HepG2 (cell line): ENCODE measurements at regions not wholly inside any gene's neighbourhood (a gene's known extent, or its start where the extent isn't known, plus 50 kb on each side); places are given as distances from the start of the nearest gene placed in this dataset.

ENCODE experiments used
- ATAC-seq: fragments of 200-7000 bp; cut with Tn5 transposase; 3 replicates; pipeline ENCODE4 v1.9.1; 2020; ENCODE audit warnings: mild to moderate bottlenecking, moderate library complexity
- BruUV-seq: library from RNA; stranded (reverse); fragments of 400-500 nt; replicated peaks from 2 replicates; lab custom pipeline; 2021; lab: Mats Ljungman, UMichigan
- CTCF ChIA-PET: fragments of 300-600 bp; formaldehyde crosslinking; extraction: SDS; loops from one replicate; lab custom pipeline; 2021; ENCODE audit warnings: low total read pairs, inconsistent platforms, low intra/inter-chr PET ratio; lab: Yijun Ruan, JAX
- POLR2A ChIA-PET: fragments of 350-600 bp; sonication (Branson Sonifier 250); formaldehyde crosslinking; loops from one replicate; lab custom pipeline; 2020; ENCODE audit warnings: antibody characterized with exemption, inconsistent platforms; lab: Yijun Ruan, JAX
- DNase-seq: peaks from one replicate; pipeline ENCODE4 v3.0.0-alpha.2; 2015; ENCODE audit warnings: low spot score
- FAIRE-seq: peaks from 3 replicates; lab custom pipeline; 2011; peaks lifted over from hg19 to GRCh38; lab: Jason Lieb, UNC
- H2AFZ ChIP-seq: one replicate; pipeline ENCODE4 v1.6.1; 2011; ENCODE audit warnings: low read length, inconsistent platforms
- H3K27ac ChIP-seq: fragments of 300-600 bp; 3 replicates; pipeline ENCODE4 v1.8.0; 2011; ENCODE audit warnings: mixed run types, mild to moderate bottlenecking, mixed read lengths, low read length, inconsistent platforms; ENCODE audit not compliant: insufficient read depth; ENCODE audit errors: extremely low read length
- H3K27me3 ChIP-seq, 2 experiments: fragments of 200-600 bp in 1 of 2; 2 replicates in 1 of 2; 3 replicates in 1 of 2; pipeline versions ENCODE4 v1.6.0 to v1.8.0; 2011; ENCODE audit warnings: low read length in 2 of 2, mild to moderate bottlenecking in 2 of 2, moderate library complexity in 2 of 2, inconsistent platforms in 1 of 2; ENCODE audit not compliant: insufficient read depth in 2 of 2, control insufficient read depth in 1 of 2
- H3K36me3 ChIP-seq, 2 experiments: fragments of 200-600 bp in 1 of 2; replicated peaks in 1 of 2; 2 replicates in 1 of 2; 3 replicates in 1 of 2; pipeline versions ENCODE4 v1.5.1 to v1.8.0; 2011; ENCODE audit warnings: low read length in 2 of 2, inconsistent platforms in 1 of 2; ENCODE audit not compliant: insufficient read depth in 2 of 2, control insufficient read depth in 1 of 2
- H3K4me1 ChIP-seq: 2 replicates; pipeline ENCODE4 v1.5.1; 2012; ENCODE audit warnings: low read length, inconsistent platforms; ENCODE audit not compliant: insufficient read depth
- H3K4me2 ChIP-seq: 2 replicates; pipeline ENCODE4 v1.6.0; 2011; ENCODE audit warnings: low read depth, low read length, inconsistent platforms
- H3K4me3 ChIP-seq, 3 experiments: fragments of 200-600 bp in 1 of 3; sonication (generic), shearing (Covaris generic) in 1 of 3; replicated peaks in 1 of 3; 2 replicates each; pipeline ENCODE4 v1.5.1; 2011 to 2016; ENCODE audit warnings: low read length in 3 of 3, inconsistent platforms in 2 of 3, low read depth in 2 of 3, mild to moderate bottlenecking in 2 of 3, control low read depth in 1 of 3, mixed read lengths in 1 of 3; ENCODE audit not compliant: insufficient read depth in 1 of 3
- H3K79me2 ChIP-seq: one replicate; pipeline ENCODE4 v1.6.1; 2011; ENCODE audit warnings: low read length, inconsistent platforms; ENCODE audit not compliant: insufficient read depth
- H3K9ac ChIP-seq: 2 replicates; pipeline ENCODE4 v1.6.0; 2011; ENCODE audit warnings: mild to moderate bottlenecking, low read depth, low read length, inconsistent platforms; ENCODE audit not compliant: insufficient read depth
- H3K9me3 ChIP-seq: 2 replicates; pipeline ENCODE4 v1.5.1; 2012; ENCODE audit warnings: mild to moderate bottlenecking, low read length
- H4K20me1 ChIP-seq: 2 replicates; pipeline ENCODE4 v1.6.0; 2011; ENCODE audit warnings: inconsistent platforms, mild to moderate bottlenecking, low read length, moderate library complexity; ENCODE audit not compliant: insufficient read depth
- CBX1 ChIP-seq: IDR thresholded peaks from one replicate; pipeline ENCODE4 v1.6.1; 2016; ENCODE audit warnings: antibody characterized with exemption, low read depth
- EED ChIP-seq: sonication (generic); formaldehyde crosslinking; IDR thresholded peaks from 2 replicates; pipeline ENCODE4 v1.5.0; 2020; ENCODE audit warnings: mild to moderate bottlenecking, missing genetic modification reagents
- FOXJ3 ChIP-seq: sonication (generic); formaldehyde crosslinking; IDR thresholded peaks from 2 replicates; pipeline ENCODE4 v1.4.0; 2020; ENCODE audit warnings: missing genetic modification reagents, mild to moderate bottlenecking, borderline replicate concordance
- KDM2A ChIP-seq: sonication (generic); formaldehyde crosslinking; IDR thresholded peaks from 2 replicates; pipeline ENCODE4 v1.4.0; 2020; ENCODE audit warnings: low read depth, missing genetic modification reagents, borderline replicate concordance
- MLLT10 ChIP-seq: sonication (generic); formaldehyde crosslinking; IDR thresholded peaks from 2 replicates; pipeline ENCODE4 v1.4.0; 2020; ENCODE audit warnings: missing genetic modification reagents
- NFRKB ChIP-seq: fragments of 450-650 bp; IDR thresholded peaks from 2 replicates; pipeline ENCODE4 v1.6.1; 2017
- TOPORS ChIP-seq: sonication (generic); formaldehyde crosslinking; IDR thresholded peaks from 2 replicates; pipeline ENCODE4 v1.8.0; 2023; ENCODE audit warnings: mild to moderate bottlenecking, missing genetic modification reagents
- ZNF124 ChIP-seq: sonication (generic); formaldehyde crosslinking; IDR thresholded peaks from 2 replicates; pipeline ENCODE4 v1.4.0; 2020; ENCODE audit warnings: missing genetic modification reagents
- ZNF766 ChIP-seq: sonication (generic); formaldehyde crosslinking; IDR thresholded peaks from 2 replicates; pipeline ENCODE4 v1.5.0; 2020; ENCODE audit warnings: missing genetic modification reagents, borderline replicate concordance
- WGBS: methylation state at CpG from one replicate; pipeline ENCODE4 v1.1.6; 2017; ENCODE audit warnings: low lambda C conversion rate; 5-methylcytosine and 5-hydroxymethylcytosine counted together
- in situ Hi-C: cut with HindIII; loops from 2 replicates; pipeline ENCODE4 v1.10.0; 2017; ENCODE audit warnings: low pct_unique_long_range_greater_than_20kb; ENCODE audit not compliant: extremely low pct_ligation_motif_present
- intact Hi-C: fragments of 100-400 bp; cut with micrococcal nuclease; formaldehyde crosslinking; loops from one replicate; pipeline ENCODE4 v1.10.0; 2022; ENCODE audit not compliant: unreplicated experiment
- TF ChIP-seq, protein P1 (sequence below): sonication (generic); formaldehyde crosslinking; IDR thresholded peaks from 2 replicates; pipeline ENCODE4 v1.5.0; 2020; ENCODE audit warnings: missing genetic modification reagents
- TF ChIP-seq, protein P2 (sequence below): sonication (generic); formaldehyde crosslinking; IDR thresholded peaks from 2 replicates; pipeline ENCODE4 v1.4.0; 2020; ENCODE audit warnings: mild to moderate bottlenecking, low read depth, missing genetic modification reagents
- TF ChIP-seq, protein P3 (sequence below): sonication (generic); formaldehyde crosslinking; IDR thresholded peaks from 2 replicates; pipeline ENCODE4 v1.5.1; 2020; ENCODE audit warnings: mild to moderate bottlenecking, moderate library complexity, missing genetic modification reagents

- POLR2A ChIA-PET: no interaction called here
- Histone ChIP-seq H3K27me3 (no peaks in the 10 kb centered on the region; a peak in 2 of 5 replicates), H3K4me2 (no peak overlapping the region), H3K27ac (no peak overlapping the region), H2AFZ (no peak overlapping the region), H3K36me3 (no peaks in the 10 kb centered on the region), H3K79me2 (no peaks in the 10 kb centered on the region), H3K4me1 (no peaks in the 10 kb centered on the region), H3K9ac (no peak overlapping the region), H3K4me3 (no peak overlapping the region), H4K20me1 (no peaks in the 10 kb centered on the region), H3K9me3 (no peaks in the 10 kb centered on the region)
- in situ Hi-C loops: loop anchor here (25.0 kb wide), 1 partner anchor 1261 kb away; no protein-coding TSS in a partner anchor
- no peak for ATAC-seq
- DNase-seq: no peak
- no peak for FAIRE-seq
- no peak for TF ChIP-seq CBX1
- TF ChIP-seq NFRKB: no peak
- TF ChIP-seq ZNF124 (CRISPR knock-in tag): no peak
- no peak for TF ChIP-seq EED (CRISPR knock-in tag)
- no TSS peak for BruUV-seq
- CTCF ChIA-PET: interaction anchor here (1.7 kb wide), 1 partner anchor 35 kb away, joined by 12 read pairs; no protein-coding TSS in a partner anchor
- intact Hi-C loops: loop anchor here (1.0 kb wide), 2 partner anchors 36 to 1331 kb away; no protein-coding TSS in a partner anchor
- 38% methylated on average over 6 of the region's 6 CpGs for WGBS
Observed at GRCh38 chr9:107172979-107173347, 110.1 kb upstream of the RAD23B start.

DNA sequence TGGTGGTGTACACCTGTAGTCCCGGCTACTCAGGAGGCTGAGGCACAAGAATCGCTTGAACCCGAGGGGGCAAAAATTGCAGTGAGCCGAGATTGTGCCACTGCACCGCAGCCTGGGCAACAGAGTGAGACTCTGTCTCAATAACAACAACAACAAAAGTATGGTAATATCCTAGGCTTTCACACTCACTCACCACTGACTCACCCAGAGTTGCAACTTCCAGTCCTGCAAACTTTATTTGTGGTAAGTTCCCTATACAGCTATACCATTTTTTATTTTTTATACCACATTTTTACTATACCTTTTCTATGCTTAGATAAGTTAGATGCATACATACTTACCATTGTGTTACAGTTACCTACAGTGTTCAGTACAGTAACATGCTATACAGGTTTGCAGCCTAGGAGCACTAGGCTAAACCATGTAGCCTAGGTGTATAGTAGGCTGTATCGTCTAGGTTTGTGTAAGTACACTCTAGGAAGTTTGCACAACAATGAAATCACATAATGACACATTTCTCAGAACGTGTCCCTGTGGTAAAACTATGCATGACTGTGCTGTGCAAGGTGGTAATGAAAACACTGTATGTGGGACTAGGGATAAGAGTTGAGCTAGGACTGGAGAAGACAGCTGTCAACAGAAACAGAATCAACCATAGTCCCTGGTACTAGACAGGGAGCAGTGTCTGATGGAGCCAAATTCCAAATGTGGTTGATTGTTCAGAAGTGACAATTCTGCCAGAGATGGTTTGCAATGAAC, 109.5 kb upstream of the RAD23B start:
- CTCF ChIA-PET: interaction anchor here (1.7 kb wide), 1 partner anchor 36 kb away, joined by 12 read pairs; no protein-coding TSS in a partner anchor
- no TSS peak for BruUV-seq
- in situ Hi-C loops: loop anchor here (25.0 kb wide), 1 partner anchor 1261 kb away; no protein-coding TSS in a partner anchor

More for the DNA sequence above, 109.5 kb upstream of the RAD23B start:
- Histone ChIP-seq H2AFZ (no peak overlapping the region), H3K9ac (no peak overlapping the region), H3K27me3 (no peaks in the 10 kb centered on the region; a peak in 2 of 5 replicates), H3K9me3 (no peaks in the 10 kb centered on the region), H3K4me1 (no peaks in the 10 kb centered on the region), H3K36me3 (no peaks in the 10 kb centered on the region), H3K27ac (no peak overlapping the region), H4K20me1 (no peaks in the 10 kb centered on the region), H3K4me2 (no peak overlapping the region), H3K4me3 (no peak overlapping the region), H3K79me2 (no peaks in the 10 kb centered on the region)
- intact Hi-C loops: no loop called here
- POLR2A ChIA-PET: no interaction called here
- 51% methylated on average over 7 of the region's 7 CpGs for WGBS
- FAIRE-seq (no peak), DNase-seq (no peak), ATAC-seq (no peak)
- TF ChIP-seq, protein P1, sequence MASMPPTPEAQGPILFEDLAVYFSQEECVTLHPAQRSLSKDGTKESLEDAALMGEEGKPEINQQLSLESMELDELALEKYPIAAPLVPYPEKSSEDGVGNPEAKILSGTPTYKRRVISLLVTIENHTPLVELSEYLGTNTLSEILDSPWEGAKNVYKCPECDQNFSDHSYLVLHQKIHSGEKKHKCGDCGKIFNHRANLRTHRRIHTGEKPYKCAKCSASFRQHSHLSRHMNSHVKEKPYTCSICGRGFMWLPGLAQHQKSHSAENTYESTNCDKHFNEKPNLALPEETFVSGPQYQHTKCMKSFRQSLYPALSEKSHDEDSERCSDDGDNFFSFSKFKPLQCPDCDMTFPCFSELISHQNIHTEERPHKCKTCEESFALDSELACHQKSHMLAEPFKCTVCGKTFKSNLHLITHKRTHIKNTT: no peak
- TF ChIP-seq, protein P2, sequence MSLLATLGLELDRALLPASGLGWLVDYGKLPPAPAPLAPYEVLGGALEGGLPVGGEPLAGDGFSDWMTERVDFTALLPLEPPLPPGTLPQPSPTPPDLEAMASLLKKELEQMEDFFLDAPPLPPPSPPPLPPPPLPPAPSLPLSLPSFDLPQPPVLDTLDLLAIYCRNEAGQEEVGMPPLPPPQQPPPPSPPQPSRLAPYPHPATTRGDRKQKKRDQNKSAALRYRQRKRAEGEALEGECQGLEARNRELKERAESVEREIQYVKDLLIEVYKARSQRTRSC (CRISPR knock-in tag): no peak
- no peak for TF ChIP-seq TOPORS (CRISPR knock-in tag)
- TF ChIP-seq FOXJ3 (CRISPR knock-in tag): no peak
- TF ChIP-seq MLLT10 (CRISPR knock-in tag): no peak
- no peak for TF ChIP-seq KDM2A
- TF ChIP-seq, protein P3, sequence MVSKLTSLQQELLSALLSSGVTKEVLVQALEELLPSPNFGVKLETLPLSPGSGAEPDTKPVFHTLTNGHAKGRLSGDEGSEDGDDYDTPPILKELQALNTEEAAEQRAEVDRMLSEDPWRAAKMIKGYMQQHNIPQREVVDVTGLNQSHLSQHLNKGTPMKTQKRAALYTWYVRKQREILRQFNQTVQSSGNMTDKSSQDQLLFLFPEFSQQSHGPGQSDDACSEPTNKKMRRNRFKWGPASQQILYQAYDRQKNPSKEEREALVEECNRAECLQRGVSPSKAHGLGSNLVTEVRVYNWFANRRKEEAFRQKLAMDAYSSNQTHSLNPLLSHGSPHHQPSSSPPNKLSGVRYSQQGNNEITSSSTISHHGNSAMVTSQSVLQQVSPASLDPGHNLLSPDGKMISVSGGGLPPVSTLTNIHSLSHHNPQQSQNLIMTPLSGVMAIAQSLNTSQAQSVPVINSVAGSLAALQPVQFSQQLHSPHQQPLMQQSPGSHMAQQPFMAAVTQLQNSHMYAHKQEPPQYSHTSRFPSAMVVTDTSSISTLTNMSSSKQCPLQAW: no peak
- no peak for TF ChIP-seq ZNF766 (CRISPR knock-in tag)
